ENCODE measurements at regions not wholly inside any gene's neighbourhood (a gene's known extent, or its start where the extent isn't known, plus 50 kb on each side); places are given as distances from the start of the nearest gene placed in this dataset.

DNA sequence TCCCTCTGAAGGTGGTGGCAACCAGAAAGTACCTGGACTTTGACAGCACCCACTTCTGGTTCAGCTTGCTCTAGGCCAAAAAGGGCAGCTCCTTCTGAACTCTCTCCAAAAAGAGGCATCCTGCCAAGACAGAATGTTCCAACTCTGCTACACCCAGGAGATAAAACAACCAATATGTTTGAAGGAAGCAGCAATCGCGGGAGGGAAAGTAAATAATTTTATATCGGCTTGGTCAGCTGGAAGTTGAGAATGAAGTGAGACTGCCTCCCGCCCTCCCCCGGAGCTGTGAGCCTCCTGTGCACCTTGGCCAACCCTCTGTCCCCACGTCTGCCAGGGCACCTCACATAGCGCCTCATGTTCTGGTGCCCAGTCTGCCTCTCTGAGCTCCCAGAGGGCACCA lies 130.3 kb upstream of the ATP1A1 start:
- in situ Hi-C loops (cut with MboI; ENCODE audit: low sequenced_read_pairs) (no loop called here), dilution Hi-C loops (cut with HindIII; ENCODE audit: low sequenced_read_pairs, unreplicated experiment) (no loop called here), intact Hi-C loops (cut with micrococcal nuclease) (no loop called here)
- Histone ChIP-seq H4K8ac (ENCODE audit: low read depth in 2 of 2, low read length in 2 of 2) (no peak overlapping the region), H3K36me3 (ENCODE audit: control insufficient read depth, insufficient read depth, low read length) (no peaks in the 10 kb centered on the region), H3K9me3 (ENCODE audit: control insufficient read depth, insufficient read depth, low read length) (no peaks in the 10 kb centered on the region), H2BK20ac (ENCODE audit: low read depth, low read length) (no peak overlapping the region), H2BK120ac (ENCODE audit: low read depth, low read length) (no peak overlapping the region), H2AK9ac (replicated peaks; ENCODE audit: low read depth, low read length, poor library complexity) (no peak overlapping the region), H4K5ac (ENCODE audit: low read depth, low read length) (no peak overlapping the region), H3K4me3 (ENCODE audit: insufficient read depth, low read depth, low read length) (no peak overlapping the region), H3K4me2 (ENCODE audit: low read depth, low read length) (no peak overlapping the region), H2BK5ac (ENCODE audit: low read depth, low read length, poor library complexity, severe bottlenecking) (no peak overlapping the region), H3K27me3 (ENCODE audit: control insufficient read depth, insufficient read depth, low read length) (peaks cover 3% of the 10 kb centered on the region; the same call in 1 of the 2 replicates), H3K79me1 (ENCODE audit: low read depth in 1 of 2, low read length in 2 of 2) (no peaks in the 10 kb centered on the region), H3K4me1 (ENCODE audit: control insufficient read depth, insufficient read depth, low read length) (no peaks in the 10 kb centered on the region), H3K27ac (ENCODE audit: insufficient read depth, low read length) (no peak overlapping the region), H2AK5ac (ENCODE audit: low read depth, low read length) (no peak overlapping the region), H3K23ac (ENCODE audit: low read depth, low read length) (no peak overlapping the region), H3K56ac (ENCODE audit: extremely low read depth, insufficient read depth, low read length) (no peak overlapping the region), H3K14ac (replicated peaks; ENCODE audit: low read depth, low read length) (no peak overlapping the region), H3K18ac (ENCODE audit: low read depth, low read length) (no peak overlapping the region), H4K91ac (ENCODE audit: insufficient read depth, low read depth, low read length) (no peak overlapping the region), H3K4ac (ENCODE audit: low read depth, low read length) (no peak overlapping the region), H3K9me1 (ENCODE audit: insufficient read depth, low read length) (no peaks in the 10 kb centered on the region), H3K9ac (ENCODE audit: low read depth, low read length) (no peak overlapping the region), H2AFZ (replicated peaks; ENCODE audit: low read length, poor library complexity) (no peak overlapping the region), H2BK15ac (ENCODE audit: low read depth, low read length) (no peak overlapping the region), H4K20me1 (ENCODE audit: insufficient read depth, low read length) (no peaks in the 10 kb centered on the region)
- 20% methylated on average over 1 of the region's 7 CpGs; no CpG with 5 or more reads in 1 of the 2 experiments for WGBS, 2 experiments (ENCODE audit: extremely low coverage in 2 of 2, insufficient read length in 1 of 2)
- ATAC-seq (ENCODE audit: low read depth) (no peak), DNase-seq (no peak)
- POLR2A ChIA-PET (ENCODE audit: unreplicated experiment), result no interaction called here
- CTCF ChIA-PET, result no interaction called here
- TF ChIP-seq RCOR1 (IDR thresholded peaks at IDR 0.05; ENCODE audit: insufficient replicate concordance, low read length) (no peak), BHLHE40 (IDR thresholded peaks at IDR 0.05; ENCODE audit: low read depth, low read length) (no peak), CEBPB (IDR thresholded peaks at IDR 0.05; ENCODE audit: low read depth, low read length) (no peak), FOS (IDR thresholded peaks at IDR 0.05; ENCODE audit: low read depth, low read length) (no peak), POLR2A (IDR thresholded peaks at IDR 0.05; ENCODE audit: low read depth, low read length) (no peak), SMC3 (IDR thresholded peaks at IDR 0.05; ENCODE audit: low read depth, low read length) (no peak), CHD1 (IDR thresholded peaks at IDR 0.05; ENCODE audit: low read depth, low read length) (no peak), NFE2L2 (IDR thresholded peaks at IDR 0.05; ENCODE audit: low read depth, low read length) (no peak), RFX5 (IDR thresholded peaks at IDR 0.05; ENCODE audit: low read depth, low read length) (no peak), MXI1 (IDR thresholded peaks at IDR 0.05; ENCODE audit: borderline replicate concordance, low read depth, low read length) (no peak)
- TF ChIP-seq, protein P1, sequence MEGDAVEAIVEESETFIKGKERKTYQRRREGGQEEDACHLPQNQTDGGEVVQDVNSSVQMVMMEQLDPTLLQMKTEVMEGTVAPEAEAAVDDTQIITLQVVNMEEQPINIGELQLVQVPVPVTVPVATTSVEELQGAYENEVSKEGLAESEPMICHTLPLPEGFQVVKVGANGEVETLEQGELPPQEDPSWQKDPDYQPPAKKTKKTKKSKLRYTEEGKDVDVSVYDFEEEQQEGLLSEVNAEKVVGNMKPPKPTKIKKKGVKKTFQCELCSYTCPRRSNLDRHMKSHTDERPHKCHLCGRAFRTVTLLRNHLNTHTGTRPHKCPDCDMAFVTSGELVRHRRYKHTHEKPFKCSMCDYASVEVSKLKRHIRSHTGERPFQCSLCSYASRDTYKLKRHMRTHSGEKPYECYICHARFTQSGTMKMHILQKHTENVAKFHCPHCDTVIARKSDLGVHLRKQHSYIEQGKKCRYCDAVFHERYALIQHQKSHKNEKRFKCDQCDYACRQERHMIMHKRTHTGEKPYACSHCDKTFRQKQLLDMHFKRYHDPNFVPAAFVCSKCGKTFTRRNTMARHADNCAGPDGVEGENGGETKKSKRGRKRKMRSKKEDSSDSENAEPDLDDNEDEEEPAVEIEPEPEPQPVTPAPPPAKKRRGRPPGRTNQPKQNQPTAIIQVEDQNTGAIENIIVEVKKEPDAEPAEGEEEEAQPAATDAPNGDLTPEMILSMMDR (conservative IDR thresholded peaks at IDR 0.05; ENCODE audit: low read depth, low read length), result no peak
- TF ChIP-seq, protein P2, sequence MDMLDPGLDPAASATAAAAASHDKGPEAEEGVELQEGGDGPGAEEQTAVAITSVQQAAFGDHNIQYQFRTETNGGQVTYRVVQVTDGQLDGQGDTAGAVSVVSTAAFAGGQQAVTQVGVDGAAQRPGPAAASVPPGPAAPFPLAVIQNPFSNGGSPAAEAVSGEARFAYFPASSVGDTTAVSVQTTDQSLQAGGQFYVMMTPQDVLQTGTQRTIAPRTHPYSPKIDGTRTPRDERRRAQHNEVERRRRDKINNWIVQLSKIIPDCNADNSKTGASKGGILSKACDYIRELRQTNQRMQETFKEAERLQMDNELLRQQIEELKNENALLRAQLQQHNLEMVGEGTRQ (IDR thresholded peaks at IDR 0.05; ENCODE audit: low read depth, low read length), result no peak
- TF ChIP-seq, protein P3, sequence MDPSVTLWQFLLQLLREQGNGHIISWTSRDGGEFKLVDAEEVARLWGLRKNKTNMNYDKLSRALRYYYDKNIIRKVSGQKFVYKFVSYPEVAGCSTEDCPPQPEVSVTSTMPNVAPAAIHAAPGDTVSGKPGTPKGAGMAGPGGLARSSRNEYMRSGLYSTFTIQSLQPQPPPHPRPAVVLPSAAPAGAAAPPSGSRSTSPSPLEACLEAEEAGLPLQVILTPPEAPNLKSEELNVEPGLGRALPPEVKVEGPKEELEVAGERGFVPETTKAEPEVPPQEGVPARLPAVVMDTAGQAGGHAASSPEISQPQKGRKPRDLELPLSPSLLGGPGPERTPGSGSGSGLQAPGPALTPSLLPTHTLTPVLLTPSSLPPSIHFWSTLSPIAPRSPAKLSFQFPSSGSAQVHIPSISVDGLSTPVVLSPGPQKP (IDR thresholded peaks at IDR 0.05; ENCODE audit: borderline replicate concordance, low read depth, low read length), result no peak
- no TSS peak for BruUV-seq (replicated peaks)
